H9 (cell line): ENCODE measurements at regions not wholly inside any gene's neighbourhood (a gene's known extent, or its start where the extent isn't known, plus 50 kb on each side); places are given as distances from the start of the nearest gene placed in this dataset.

ENCODE experiments used
- DNase-seq: peaks from one replicate; pipeline ENCODE4 v3.0.0-alpha.2; 2017
- H2AFZ ChIP-seq: one replicate; pipeline ENCODE4 v1.6.1; 2013; ENCODE audit warnings: mild to moderate bottlenecking, low read length, control low read depth, moderate library complexity
- H2AK5ac ChIP-seq: 2 replicates; pipeline ENCODE4 v1.6.1; 2013; ENCODE audit warnings: low read length, control low read depth, mixed read lengths; ENCODE audit not compliant: insufficient read length
- H2BK120ac ChIP-seq: one replicate; pipeline ENCODE4 v1.6.1; 2013; ENCODE audit warnings: low read depth, mild to moderate bottlenecking, low read length, control low read depth, inconsistent platforms; ENCODE audit not compliant: poor library complexity, severe bottlenecking
- H2BK12ac ChIP-seq: 2 replicates; pipeline ENCODE4 v1.6.1; 2013; ENCODE audit warnings: low read length, control low read depth, mixed read lengths, low read depth; ENCODE audit not compliant: insufficient read length
- H2BK15ac ChIP-seq: 2 replicates; pipeline ENCODE4 v1.6.1; 2013; ENCODE audit warnings: low read depth, low read length, control low read depth
- H2BK20ac ChIP-seq: one replicate; pipeline ENCODE4 v1.6.1; 2013; ENCODE audit warnings: low read depth, mild to moderate bottlenecking, low read length, control low read depth, inconsistent platforms; ENCODE audit not compliant: poor library complexity, severe bottlenecking
- H2BK5ac ChIP-seq: 2 replicates; pipeline ENCODE4 v1.6.1; 2013; ENCODE audit warnings: low read length, control low read depth, mixed read lengths; ENCODE audit not compliant: insufficient read length
- H3K14ac ChIP-seq: 2 replicates; pipeline ENCODE4 v1.6.1; 2013; ENCODE audit warnings: low read length, control low read depth; ENCODE audit not compliant: insufficient read depth
- H3K18ac ChIP-seq: 2 replicates; pipeline ENCODE4 v1.6.1; 2013; ENCODE audit warnings: low read depth, mild to moderate bottlenecking, mixed read lengths, low read length, control low read depth; ENCODE audit not compliant: insufficient read length
- H3K23ac ChIP-seq: 2 replicates; pipeline ENCODE4 v1.6.1; 2013; ENCODE audit warnings: low read length, control low read depth, mixed read lengths, low read depth; ENCODE audit not compliant: insufficient read length
- H3K23me2 ChIP-seq: 2 replicates; pipeline ENCODE4 v1.6.1; 2013; ENCODE audit warnings: low read depth, mild to moderate bottlenecking, mixed read lengths, low read length, control low read depth; ENCODE audit not compliant: insufficient read length, poor library complexity, severe bottlenecking
- H3K27ac ChIP-seq: 2 replicates; pipeline ENCODE4 v1.5.1; 2013; ENCODE audit warnings: low read length, control low read depth, mixed read lengths, low read depth; ENCODE audit not compliant: insufficient read length
- H3K27me3 ChIP-seq: 2 replicates; pipeline ENCODE4 v1.6.1; 2013; ENCODE audit warnings: low read length, control low read depth, inconsistent platforms; ENCODE audit not compliant: insufficient read depth
- H3K4ac ChIP-seq: 2 replicates; pipeline ENCODE4 v1.6.1; 2013; ENCODE audit warnings: low read depth, mild to moderate bottlenecking, control low read depth, inconsistent platforms, low read length, moderate library complexity
- H3K4me1 ChIP-seq: 2 replicates; pipeline ENCODE4 v1.6.1; 2013; ENCODE audit warnings: low read length, control low read depth, inconsistent platforms; ENCODE audit not compliant: insufficient read depth
- H3K4me2 ChIP-seq: 2 replicates; pipeline ENCODE4 v1.6.1; 2013; ENCODE audit warnings: low read length, control low read depth, mixed read lengths; ENCODE audit not compliant: insufficient read length, insufficient read depth
- H3K56ac ChIP-seq: 2 replicates; pipeline ENCODE4 v1.6.1; 2013; ENCODE audit warnings: low read depth, mild to moderate bottlenecking, mixed read lengths, low read length, control low read depth; ENCODE audit not compliant: insufficient read length
- H3K79me1 ChIP-seq: 2 replicates; pipeline ENCODE4 v1.6.1; 2013; ENCODE audit warnings: low read depth, mild to moderate bottlenecking, moderate library complexity, low read length, control low read depth, inconsistent platforms; ENCODE audit not compliant: insufficient read depth, poor library complexity, severe bottlenecking
- H3K79me2 ChIP-seq: 2 replicates; pipeline ENCODE4 v1.6.1; 2013; ENCODE audit warnings: low read length, control low read depth, inconsistent platforms; ENCODE audit not compliant: insufficient read depth
- H3K9ac ChIP-seq: 2 replicates; pipeline ENCODE4 v1.6.1; 2013; ENCODE audit warnings: low read length, control low read depth, mixed read lengths; ENCODE audit not compliant: insufficient read length; ENCODE audit errors: extremely low read depth
- H3K9me3 ChIP-seq: one replicate; pipeline ENCODE4 v1.6.1; 2013; ENCODE audit warnings: low read depth, low read length, inconsistent platforms; ENCODE audit not compliant: control insufficient read depth
- H3T11ph ChIP-seq: one replicate; pipeline ENCODE4 v1.6.1; 2013; ENCODE audit warnings: mild to moderate bottlenecking, low read length, control low read depth, inconsistent platforms
- H4K20me1 ChIP-seq: one replicate; pipeline ENCODE4 v1.6.1; 2013; ENCODE audit not compliant: control insufficient read depth, insufficient read length, insufficient read depth
- H4K5ac ChIP-seq: 2 replicates; pipeline ENCODE4 v1.6.1; 2013; ENCODE audit warnings: low read depth, mild to moderate bottlenecking, mixed read lengths, low read length, control low read depth; ENCODE audit not compliant: insufficient read length
- H4K8ac ChIP-seq: replicated peaks from 2 replicates; pipeline ENCODE4 v1.6.1; 2013; ENCODE audit warnings: low read length, control low read depth, mixed read lengths, low read depth; ENCODE audit not compliant: insufficient read length
- H4K91ac ChIP-seq: 2 replicates; pipeline ENCODE4 v1.6.1; 2013; ENCODE audit warnings: low read depth, mild to moderate bottlenecking, moderate library complexity, mixed read lengths, low read length, control low read depth; ENCODE audit not compliant: insufficient read length
- H3K27ac Mint-ChIP-seq, 3 experiments: 2 replicates in 2 of 3; 3 replicates in 1 of 3; pipeline ENCODE4 v1.8.0; 2020 to 2021; ENCODE audit warnings: mixed read lengths in 3 of 3, mild to moderate bottlenecking in 1 of 3, moderate library complexity in 1 of 3
- H3K27me3 Mint-ChIP-seq: 2 replicates; pipeline ENCODE4 v1.8.0; 2021; ENCODE audit warnings: low read depth, mild to moderate bottlenecking, moderate library complexity, mixed read lengths
- H3K36me3 Mint-ChIP-seq, 3 experiments: 2 replicates in 2 of 3; 3 replicates in 1 of 3; pipeline ENCODE4 v1.8.0; 2020 to 2021; ENCODE audit warnings: low read depth in 3 of 3, mixed read lengths in 3 of 3; ENCODE audit not compliant: insufficient read depth in 1 of 3
- H3K4me1 Mint-ChIP-seq, 2 experiments: 2 replicates each; pipeline ENCODE4 v1.8.0; 2020; ENCODE audit warnings: mixed read lengths in 2 of 2
- H3K4me3 Mint-ChIP-seq, 2 experiments: 2 replicates in 1 of 2; 3 replicates in 1 of 2; pipeline ENCODE4 v1.8.0; 2020 to 2021; ENCODE audit warnings: mild to moderate bottlenecking in 2 of 2, mixed read lengths in 2 of 2, moderate library complexity in 1 of 2
- H3K9me3 Mint-ChIP-seq, 2 experiments: 2 replicates in 1 of 2; 3 replicates in 1 of 2; pipeline ENCODE4 v1.8.0; 2020; ENCODE audit warnings: mild to moderate bottlenecking in 2 of 2, mixed read lengths in 2 of 2, moderate library complexity in 1 of 2
- CTCF ChIP-seq: fragments of 200-600 bp; sonication (generic); conservative IDR thresholded peaks from 3 replicates; pipeline ENCODE4 v1.8.0; 2021; ENCODE audit warnings: antibody characterized with exemption, mild to moderate bottlenecking
- WGBS: extraction: QIAGEN DNeasy Blood & Tissue Kit; methylation state at CpG from one replicate; pipeline ENCODE4 v1.1.7; 2013; ENCODE audit warnings: missing lambda C conversion rate, low lambda C conversion rate, mixed read lengths; ENCODE audit not compliant: insufficient read length; ENCODE audit errors: extremely low coverage; 5-methylcytosine and 5-hydroxymethylcytosine counted together

GRCh38 chr5:3105172-3105571 is 353.7 kb upstream of the IRX2 start:
- Histone ChIP-seq H3K4me1 (peaks cover 22% of the 10 kb centered on the region; the same call in 1 of the 2 replicates), H2AK5ac (no peak overlapping the region), H3K23ac (no peak overlapping the region), H4K91ac (no peak overlapping the region), H3K18ac (no peak overlapping the region), H3K9ac (no peak overlapping the region), H3T11ph (no peak overlapping the region), H3K79me2 (no peaks in the 10 kb centered on the region), H3K27me3 (no peaks in the 10 kb centered on the region), H2BK12ac (no peak overlapping the region), H4K20me1 (no peaks in the 10 kb centered on the region), H3K23me2 (no peaks in the 10 kb centered on the region), H3K27ac (no peak overlapping the region), H3K4me2 (no peak overlapping the region), H2AFZ (no peak overlapping the region), H2BK5ac (no peak overlapping the region), H2BK15ac (no peak overlapping the region), H3K14ac (no peak overlapping the region), H3K4ac (no peak overlapping the region), H3K56ac (no peak overlapping the region), H2BK20ac (no peak overlapping the region), H2BK120ac (no peak overlapping the region), H4K8ac (no peak overlapping the region), H3K79me1 (no peaks in the 10 kb centered on the region), H4K5ac (no peak overlapping the region), H3K9me3 (no peaks in the 10 kb centered on the region)
- no peaks in the 10 kb centered on the region; a peak in 1 of 7 replicates for H3K36me3 Mint-ChIP-seq
- peaks cover 82 to 85% of the 10 kb centered on the region in 2 experiments for H3K4me1 Mint-ChIP-seq
- peaks cover 0 to 4% of the 10 kb centered on the region in 2 experiments; a peak in 3 of 5 replicates for H3K9me3 Mint-ChIP-seq
- TF ChIP-seq CTCF, result no peak
- peaks cover 8% of the 10 kb centered on the region for H3K27me3 Mint-ChIP-seq
- no peak overlapping the region; a peak in 1 of 5 replicates for H3K4me3 Mint-ChIP-seq
- no peak for DNase-seq
- H3K27ac Mint-ChIP-seq, result peak overlapping the region in 2 of 3 experiments; percentile 61 to 99; a peak in 3 of 7 replicates
- no CpG with 5 or more reads among the region's 3 CpGs for WGBS
